Hepatocyte (in vitro differentiated cells): ENCODE measurements at regions not wholly inside any gene's neighbourhood (a gene's known extent, or its start where the extent isn't known, plus 50 kb on each side); places are given as distances from the start of the nearest gene placed in this dataset.

Source experiments
- DNase-seq: peaks from one replicate; pipeline ENCODE4 v3.0.0-alpha.2; 2016; ENCODE audit warnings: low spot score
- H2AFZ ChIP-seq: fragments of 200-600 bp; sonication (generic); 2 replicates; pipeline ENCODE4 v1.6.0; 2016; ENCODE audit warnings: antibody characterized with exemption, mild to moderate bottlenecking
- H3K27ac ChIP-seq: fragments of 200-600 bp; sonication (generic); 2 replicates; pipeline ENCODE4 v1.5.1; 2016; ENCODE audit warnings: mild to moderate bottlenecking
- H3K27me3 ChIP-seq: fragments of 200-600 bp; sonication (generic); 2 replicates; pipeline ENCODE4 v1.6.1; 2016
- H3K36me3 ChIP-seq: fragments of 200-600 bp; sonication (generic); replicated peaks from 2 replicates; pipeline ENCODE4 v1.5.1; 2016; ENCODE audit warnings: low read depth; ENCODE audit not compliant: insufficient read depth
- H3K4me1 ChIP-seq: fragments of 200-600 bp; sonication (generic); 2 replicates; pipeline ENCODE4 v1.5.1; 2016; ENCODE audit warnings: mild to moderate bottlenecking, moderate library complexity; ENCODE audit not compliant: insufficient read depth
- H3K4me2 ChIP-seq: fragments of 200-600 bp; sonication (generic); 2 replicates; pipeline ENCODE4 v1.6.0; 2016
- H3K4me3 ChIP-seq: fragments of 200-600 bp; sonication (generic); 2 replicates; pipeline ENCODE4 v1.5.1; 2016; ENCODE audit warnings: mild to moderate bottlenecking
- H3K79me2 ChIP-seq: fragments of 200-600 bp; sonication (generic); 2 replicates; pipeline ENCODE4 v1.6.0; 2017; ENCODE audit warnings: mild to moderate bottlenecking
- H3K9me2 ChIP-seq: fragments of 200-600 bp; sonication (generic); replicated peaks from 2 replicates; pipeline ENCODE4 v1.6.0; 2017; ENCODE audit warnings: mild to moderate bottlenecking; ENCODE audit not compliant: insufficient read depth
- H3K9me3 ChIP-seq: fragments of 200-600 bp; sonication (generic); 2 replicates; pipeline ENCODE4 v1.5.1; 2016; ENCODE audit warnings: low read depth, mild to moderate bottlenecking
- H4K20me1 ChIP-seq: fragments of 200-600 bp; sonication (generic); 2 replicates; pipeline ENCODE4 v1.6.0; 2016; ENCODE audit warnings: mild to moderate bottlenecking; ENCODE audit not compliant: insufficient read depth, poor library complexity, severe bottlenecking
- CTCF ChIP-seq: fragments of 200-600 bp; sonication (generic); IDR thresholded peaks from 2 replicates; pipeline ENCODE4 v1.5.1; 2016; ENCODE audit warnings: antibody characterized with exemption, mild to moderate bottlenecking; ENCODE audit not compliant: poor library complexity
- EZH2 ChIP-seq: fragments of 200-600 bp; sonication (generic); IDR thresholded peaks from 2 replicates; pipeline ENCODE4 v1.6.1; 2016; ENCODE audit warnings: antibody characterized with exemption, mild to moderate bottlenecking, borderline replicate concordance
- EZH2phosphoT487 ChIP-seq: fragments of 200-600 bp; sonication (generic); IDR thresholded peaks from one replicate; pipeline ENCODE4 v1.6.1; 2018; ENCODE audit warnings: antibody characterized with exemption, mild to moderate bottlenecking, low read depth, moderate library complexity; ENCODE audit not compliant: unreplicated experiment, severe bottlenecking
- WGBS: methylation state at CpG from one replicate; pipeline ENCODE4 v1.1.6; 2016; ENCODE audit warnings: low lambda C conversion rate; ENCODE audit errors: missing lambda C conversion rate; 5-methylcytosine and 5-hydroxymethylcytosine counted together

GRCh38 chr4:124913237-124913636 is 200.7 kb upstream of the ANKRD50 start:
- H4K20me1 ChIP-seq: no peaks in the 10 kb centered on the region
- no peak overlapping the region for H2AFZ ChIP-seq
- H3K4me1 ChIP-seq: no peaks in the 10 kb centered on the region
- no peaks in the 10 kb centered on the region for H3K79me2 ChIP-seq
- H3K9me2 ChIP-seq: no peaks in the 10 kb centered on the region
- WGBS: 80% methylated on average over 1 of the region's 1 CpG
- no peak for DNase-seq
- H3K27ac ChIP-seq: no peak overlapping the region
- H3K27me3 ChIP-seq: no peaks in the 10 kb centered on the region
- no peak overlapping the region for H3K4me3 ChIP-seq
- TF ChIP-seq CTCF (no peak), EZH2phosphoT487 (no peak), EZH2 (no peak)
- H3K4me2 ChIP-seq: no peak overlapping the region
- no peaks in the 10 kb centered on the region for H3K36me3 ChIP-seq
- no peaks in the 10 kb centered on the region for H3K9me3 ChIP-seq

GRCh38 chr4:124910327-124910726 is 197.8 kb upstream of the ANKRD50 start:
- TF ChIP-seq EZH2phosphoT487 (no peak), CTCF (no peak)
- Histone ChIP-seq H4K20me1 (no peaks in the 10 kb centered on the region), H3K27ac (no peak overlapping the region), H3K27me3 (no peaks in the 10 kb centered on the region), H3K4me2 (no peak overlapping the region), H2AFZ (no peak overlapping the region), H3K4me1 (no peaks in the 10 kb centered on the region), H3K9me2 (no peaks in the 10 kb centered on the region), H3K79me2 (no peaks in the 10 kb centered on the region), H3K9me3 (no peaks in the 10 kb centered on the region), H3K4me3 (no peak overlapping the region), H3K36me3 (no peaks in the 10 kb centered on the region)
- DNase-seq: no peak

GRCh38 chr4:124907881-124908280 is 195.3 kb upstream of the ANKRD50 start:
- WGBS: 91% methylated on average over 3 of the region's 3 CpGs
- Histone ChIP-seq H3K4me3 (no peak overlapping the region), H3K27ac (no peak overlapping the region), H3K4me1 (peaks cover 7% of the 10 kb centered on the region), H4K20me1 (no peaks in the 10 kb centered on the region), H3K27me3 (no peaks in the 10 kb centered on the region), H3K36me3 (no peaks in the 10 kb centered on the region), H2AFZ (no peak overlapping the region), H3K9me2 (no peaks in the 10 kb centered on the region), H3K4me2 (no peak overlapping the region), H3K9me3 (no peaks in the 10 kb centered on the region), H3K79me2 (no peaks in the 10 kb centered on the region)
- TF ChIP-seq CTCF: no peak
- no peak for TF ChIP-seq EZH2phosphoT487
- no peak for TF ChIP-seq EZH2
- no peak for DNase-seq

- H4K20me1 ChIP-seq: no peaks in the 10 kb centered on the region
Measured at GRCh38 chr4:124905441-124905840, 192.9 kb upstream of the ANKRD50 start.

More at GRCh38 chr4:124905441-124905840, 192.9 kb upstream of the ANKRD50 start:
- no peak overlapping the region for H3K4me2 ChIP-seq
- DNase-seq: no peak
- no peak for TF ChIP-seq EZH2phosphoT487
- TF ChIP-seq CTCF: no peak
- no peak overlapping the region for H3K4me3 ChIP-seq
- no peak overlapping the region for H3K27ac ChIP-seq
- H3K9me3 ChIP-seq: no peaks in the 10 kb centered on the region
- no peaks in the 10 kb centered on the region for H3K9me2 ChIP-seq
- H2AFZ ChIP-seq: no peak overlapping the region
- WGBS: 76% methylated on average over 4 of the region's 4 CpGs
- H3K79me2 ChIP-seq: no peaks in the 10 kb centered on the region
- no peaks in the 10 kb centered on the region for H3K36me3 ChIP-seq
- H3K4me1 ChIP-seq: peaks cover 7% of the 10 kb centered on the region
- H3K27me3 ChIP-seq: no peaks in the 10 kb centered on the region
